HG03066 (cell line): ENCODE measurements at regions not wholly inside any gene's neighbourhood (a gene's known extent, or its start where the extent isn't known, plus 50 kb on each side); places are given as distances from the start of the nearest gene placed in this dataset.
"Not testable (repeated sequence)": the region's sequence is repeated elsewhere in the genome, so short reads cannot be mapped to it uniquely, and the experiment has no call there.

Experiments used
- ATAC-seq: cut with Tn5 transposase; IDR thresholded peaks from one replicate; pipeline ENCODE4 v1.9.1; 2021; ENCODE audit warnings: low read depth; ENCODE audit not compliant: unreplicated experiment

- no peak for ATAC-seq
Measured at GRCh38 chr21:28725396-28725795, 267.3 kb downstream of the LTN1 start.

- no peak for ATAC-seq
Measured at GRCh38 chr21:28723646-28724045, 269.0 kb downstream of the LTN1 start.

- no peak for ATAC-seq
Measured at GRCh38 chr21:28719723-28720122, 273.0 kb downstream of the LTN1 start.

GRCh38 chr21:28714777-28715464 is 277.8 kb downstream of the LTN1 start:
- ATAC-seq: no peak

- no peak for ATAC-seq
Measured at GRCh38 chr21:28712411-28712810, 280.3 kb downstream of the LTN1 start.

- no peak for ATAC-seq
Measured at GRCh38 chr21:28705616-28706015, 287.1 kb downstream of the LTN1 start.

GRCh38 chr21:28704746-28705145 is 287.9 kb downstream of the LTN1 start:
- ATAC-seq: no peak

GRCh38 chr21:28703861-28704260 is 288.8 kb downstream of the LTN1 start:
- no peak for ATAC-seq

- no peak for ATAC-seq
Measured at GRCh38 chr21:28699596-28700259, 292.9 kb downstream of the LTN1 start.

- ATAC-seq: no peak
Measured at GRCh38 chr21:28699186-28699585, 293.5 kb downstream of the LTN1 start.

- no peak for ATAC-seq
Measured at GRCh38 chr21:28696844-28697410, 295.8 kb downstream of the LTN1 start.

GRCh38 chr21:28693476-28693875 is 299.2 kb downstream of the LTN1 start:
- ATAC-seq: no peak

- no peak for ATAC-seq
Measured at GRCh38 chr21:28690196-28690595, 302.5 kb downstream of the LTN1 start.

- no peak for ATAC-seq
Measured at GRCh38 chr21:28688381-28688780, 304.3 kb downstream of the LTN1 start.

- no peak for ATAC-seq
Measured at GRCh38 chr21:28687586-28687985, 305.1 kb downstream of the LTN1 start.

- ATAC-seq: no peak
Measured at GRCh38 chr21:28683982-28684752, 308.5 kb downstream of the LTN1 start.

GRCh38 chr21:28682884-28683283 is 309.8 kb downstream of the LTN1 start:
- not testable (repeated sequence) for ATAC-seq

- not testable (repeated sequence) for ATAC-seq
Measured at GRCh38 chr21:28677096-28677495, 315.6 kb downstream of the LTN1 start.

- ATAC-seq: no peak
Measured at GRCh38 chr21:28675331-28676041, 317.2 kb downstream of the LTN1 start.

- no peak for ATAC-seq
Measured at GRCh38 chr21:28674763-28675162, 317.9 kb downstream of the LTN1 start.
